ENCODE measurements at regions not wholly inside any gene's neighbourhood (a gene's known extent, or its start where the extent isn't known, plus 50 kb on each side); places are given as distances from the start of the nearest gene placed in this dataset.

GRCh38 chr1:220990427-220991339, 111.4 kb downstream of the HLX start:
- Histone ChIP-seq H3K36me3 (no peaks in the 10 kb centered on the region), H3K27me3 (ENCODE audit: insufficient read depth, low read depth, severe bottlenecking) (no peaks in the 10 kb centered on the region), H3K27ac (peak overlapping the region; percentile 78), H3K4me3 (ENCODE audit: low read depth, low read length) (no peak overlapping the region), H3K9me3 (ENCODE audit: severe bottlenecking) (peaks cover 5% of the 10 kb centered on the region)
- peak; percentile 64 for DNase-seq
- TF ChIP-seq CTCF (IDR thresholded peaks at IDR 0.05; ENCODE audit: low read depth, low read length), result no peak

GRCh38 chr1:220991506-220991905, 112.3 kb downstream of the HLX start:
- H3K27ac ChIP-seq, result peak overlapping the region; percentile 78
- H3K4me3 ChIP-seq (ENCODE audit: low read depth, low read length), result peak overlapping the region; percentile 25
- peak; percentile 42 for DNase-seq
- H3K27me3 ChIP-seq (ENCODE audit: insufficient read depth, low read depth, severe bottlenecking), result no peaks in the 10 kb centered on the region
- peaks cover 5% of the 10 kb centered on the region for H3K9me3 ChIP-seq (ENCODE audit: severe bottlenecking)
- no peaks in the 10 kb centered on the region for H3K36me3 ChIP-seq
- no peak for TF ChIP-seq CTCF (IDR thresholded peaks at IDR 0.05; ENCODE audit: low read depth, low read length)

- H3K9me3 ChIP-seq (ENCODE audit: severe bottlenecking), result peaks cover 5% of the 10 kb centered on the region
- H3K27me3 ChIP-seq (ENCODE audit: insufficient read depth, low read depth, severe bottlenecking), result no peaks in the 10 kb centered on the region
- peak overlapping the region; percentile 25 for H3K4me3 ChIP-seq (ENCODE audit: low read depth, low read length)
- TF ChIP-seq CTCF (IDR thresholded peaks at IDR 0.05; ENCODE audit: low read depth, low read length), result no peak
- no peaks in the 10 kb centered on the region for H3K36me3 ChIP-seq
- DNase-seq, result peak; percentile 41
- peak overlapping the region; percentile 78 for H3K27ac ChIP-seq
These were observed 112.9 kb downstream of the HLX start for GRCh38 chr1:220991959-220992704.

GRCh38 chr1:220992705-220993052, 113.4 kb downstream of the HLX start:
- H3K36me3 ChIP-seq, result no peaks in the 10 kb centered on the region
- TF ChIP-seq CTCF (IDR thresholded peaks at IDR 0.05; ENCODE audit: low read depth, low read length), result no peak
- H3K4me3 ChIP-seq (ENCODE audit: low read depth, low read length), result peak overlapping the region; percentile 25; the same call in 1 of the 2 replicates
- DNase-seq, result no peak
- no peaks in the 10 kb centered on the region for H3K27me3 ChIP-seq (ENCODE audit: insufficient read depth, low read depth, severe bottlenecking)
- H3K27ac ChIP-seq, result peak overlapping the region; percentile 78
- peaks cover 5% of the 10 kb centered on the region for H3K9me3 ChIP-seq (ENCODE audit: severe bottlenecking)

GRCh38 chr1:220994671-220995070, 115.4 kb downstream of the HLX start:
- no peak for TF ChIP-seq CTCF (IDR thresholded peaks at IDR 0.05; ENCODE audit: low read depth, low read length)
- no peak overlapping the region for H3K4me3 ChIP-seq (ENCODE audit: low read depth, low read length)
- no peaks in the 10 kb centered on the region for H3K36me3 ChIP-seq

More at GRCh38 chr1:220994671-220995070, 115.4 kb downstream of the HLX start:
- H3K9me3 ChIP-seq (ENCODE audit: severe bottlenecking), result no peaks in the 10 kb centered on the region
- no peak overlapping the region for H3K27ac ChIP-seq
- no peaks in the 10 kb centered on the region for H3K27me3 ChIP-seq (ENCODE audit: insufficient read depth, low read depth, severe bottlenecking)
- no peak for DNase-seq
